Stomach (tissue), 8 donors: ENCODE measurements at regions not wholly inside any gene's neighbourhood (a gene's known extent, or its start where the extent isn't known, plus 50 kb on each side); places are given as distances from the start of the nearest gene placed in this dataset.
"Not testable (repeated sequence)": the region's sequence is repeated elsewhere in the genome, so short reads cannot be mapped to it uniquely, and the experiment has no call there.

Source experiments
- DNase-seq, 2 donors: peaks; one replicate each; pipeline versions ENCODE4 v3.0.0 to v3.0.0-alpha.2; 2013 to 2019
- H3K27ac ChIP-seq, 5 donors: fragments of 200-600 bp in 4 of 5; sonication (generic) in 4 of 5; one replicate each; pipeline ENCODE4 v1.5.1; 2013 to 2019; ENCODE audit warnings: mild to moderate bottlenecking in 1 of 5, moderate library complexity in 1 of 5
- H3K27me3 ChIP-seq, 3 donors: fragments of 200-600 bp; sonication (generic); one replicate each; pipeline ENCODE4 v1.5.1; 2017 to 2019; ENCODE audit warnings: mixed run types in 1 of 3
- H3K36me3 ChIP-seq, 4 donors: fragments of 200-600 bp; sonication (generic); 1 replicate in 3 of 4; 2 replicates in 1 of 4; pipeline ENCODE4 v1.5.1; 2016 to 2019
- H3K4me1 ChIP-seq, 4 donors: fragments of 200-600 bp; sonication (generic); one replicate each; pipeline ENCODE4 v1.5.1; 2016 to 2019
- H3K4me3 ChIP-seq, 4 donors: fragments of 200-600 bp; sonication (generic) in 3 of 4; one replicate each; pipeline ENCODE4 v1.5.1; 2016 to 2019; ENCODE audit warnings: mild to moderate bottlenecking in 1 of 4
- H3K9me3 ChIP-seq, 4 donors: fragments of 200-600 bp; sonication (generic); one replicate each; pipeline ENCODE4 v1.5.1; 2016 to 2019
- EP300 ChIP-seq: sonication (generic); formaldehyde crosslinking; IDR thresholded peaks from one replicate; pipeline ENCODE4 v1.6.1; 2017; ENCODE audit warnings: antibody characterized with exemption
- POLR2A ChIP-seq, 4 donors: fragments of 450-650 bp; IDR thresholded peaks; one replicate each; pipeline ENCODE4 v1.6.1; 2016; ENCODE audit warnings: antibody characterized with exemption in 4 of 4, control low read depth in 2 of 4, mild to moderate bottlenecking in 1 of 4, moderate library complexity in 1 of 4
- POLR2AphosphoS5 ChIP-seq, 3 donors: sonication (generic); formaldehyde crosslinking; IDR thresholded peaks; one replicate each; pipeline ENCODE4 v1.6.1; 2016; ENCODE audit warnings: antibody characterized with exemption in 3 of 3
- WGBS, 5 donors: extraction: QIAGEN DNeasy Blood & Tissue Kit in 3 of 5; methylation state at CpG; one replicate each; pipeline versions ENCODE4 v1.1.5 to v1.1.7; 2013 to 2018; 5-methylcytosine and 5-hydroxymethylcytosine counted together
- intact Hi-C: fragments of 100-400 bp; cut with DNase I; formaldehyde crosslinking; loops from one replicate; pipeline ENCODE4 v1.15.1; 2023; ENCODE audit warnings: low total_unique reads
- TF ChIP-seq, protein P1 (sequence below), 7 experiments: fragments of 450-650 bp in 4 of 7; fragments of 200-600 bp in 3 of 7; sonication (generic) in 3 of 7; IDR thresholded peaks; one replicate each; pipeline ENCODE4 v1.5.1; 2016 to 2019; ENCODE audit warnings: antibody characterized with exemption in 7 of 7, control low read depth in 2 of 7, mild to moderate bottlenecking in 1 of 7
- donor health status: healthy with polysubstance abuse.
- donor health status: Bipolar disorder and iron deficiency.
- donor health status: healthy.

DNA sequence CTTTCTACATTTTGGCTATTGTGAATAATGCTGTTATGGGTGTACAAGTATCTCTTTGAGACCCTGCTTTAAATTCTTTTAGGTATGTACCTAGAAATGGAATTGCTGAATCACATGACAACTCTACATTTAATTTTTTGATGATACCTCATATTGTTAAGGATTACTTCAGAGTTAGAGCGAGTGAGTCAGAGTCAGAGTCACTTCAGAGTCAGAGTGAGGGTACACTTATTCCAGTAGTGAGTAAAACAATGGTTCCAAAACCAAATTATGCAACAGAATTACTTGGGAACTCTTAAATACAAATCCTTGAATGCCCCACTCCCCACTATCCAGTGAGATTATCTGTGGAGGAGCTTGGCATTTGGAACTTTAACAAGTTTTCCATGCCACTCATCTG is 50.3 kb upstream of the SNRK start:
- Histone ChIP-seq H3K27me3 (no peaks in the 10 kb centered on the region), H3K36me3 (no peaks in the 10 kb centered on the region), H3K27ac (no peak overlapping the region), H3K9me3 (no peaks in the 10 kb centered on the region), H3K4me3 (no peak overlapping the region), H3K4me1 (no peaks in the 10 kb centered on the region)
- intact Hi-C loops = no loop called here
- 89 to 100% (median 96%) methylated on average over 1 of the region's 1 CpG for WGBS, 5 donors
- no peak for DNase-seq
- no peak for TF ChIP-seq POLR2A (IDR thresholded peaks at IDR 0.05)
- TF ChIP-seq POLR2AphosphoS5 (IDR thresholded peaks at IDR 0.05) = no peak
- TF ChIP-seq, protein P1, sequence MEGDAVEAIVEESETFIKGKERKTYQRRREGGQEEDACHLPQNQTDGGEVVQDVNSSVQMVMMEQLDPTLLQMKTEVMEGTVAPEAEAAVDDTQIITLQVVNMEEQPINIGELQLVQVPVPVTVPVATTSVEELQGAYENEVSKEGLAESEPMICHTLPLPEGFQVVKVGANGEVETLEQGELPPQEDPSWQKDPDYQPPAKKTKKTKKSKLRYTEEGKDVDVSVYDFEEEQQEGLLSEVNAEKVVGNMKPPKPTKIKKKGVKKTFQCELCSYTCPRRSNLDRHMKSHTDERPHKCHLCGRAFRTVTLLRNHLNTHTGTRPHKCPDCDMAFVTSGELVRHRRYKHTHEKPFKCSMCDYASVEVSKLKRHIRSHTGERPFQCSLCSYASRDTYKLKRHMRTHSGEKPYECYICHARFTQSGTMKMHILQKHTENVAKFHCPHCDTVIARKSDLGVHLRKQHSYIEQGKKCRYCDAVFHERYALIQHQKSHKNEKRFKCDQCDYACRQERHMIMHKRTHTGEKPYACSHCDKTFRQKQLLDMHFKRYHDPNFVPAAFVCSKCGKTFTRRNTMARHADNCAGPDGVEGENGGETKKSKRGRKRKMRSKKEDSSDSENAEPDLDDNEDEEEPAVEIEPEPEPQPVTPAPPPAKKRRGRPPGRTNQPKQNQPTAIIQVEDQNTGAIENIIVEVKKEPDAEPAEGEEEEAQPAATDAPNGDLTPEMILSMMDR (IDR thresholded peaks at IDR 0.05) = no peak
- no peak for TF ChIP-seq EP300

- Histone ChIP-seq H3K4me1 (no peaks in the 10 kb centered on the region), H3K36me3 (no peaks in the 10 kb centered on the region), H3K4me3 (no peak overlapping the region), H3K27ac (no peak overlapping the region), H3K9me3 (peaks cover 0 to 7% (median 5%) of the 10 kb centered on the region in 4 donors), H3K27me3 (no peaks in the 10 kb centered on the region)
- TF ChIP-seq EP300 = no peak
- TF ChIP-seq POLR2AphosphoS5 (IDR thresholded peaks at IDR 0.05) = no peak
- TF ChIP-seq POLR2A (IDR thresholded peaks at IDR 0.05) = no peak
- TF ChIP-seq, protein P1 (IDR thresholded peaks at IDR 0.05) = no peak
- DNase-seq = no peak
- intact Hi-C loops = no loop called here
- WGBS, 5 donors = 68 to 81% (median 75%) methylated on average over 3 of the region's 3 CpGs
Measured at GRCh38 chr3:43233062-43233461, 53.3 kb upstream of the SNRK start.

DNA sequence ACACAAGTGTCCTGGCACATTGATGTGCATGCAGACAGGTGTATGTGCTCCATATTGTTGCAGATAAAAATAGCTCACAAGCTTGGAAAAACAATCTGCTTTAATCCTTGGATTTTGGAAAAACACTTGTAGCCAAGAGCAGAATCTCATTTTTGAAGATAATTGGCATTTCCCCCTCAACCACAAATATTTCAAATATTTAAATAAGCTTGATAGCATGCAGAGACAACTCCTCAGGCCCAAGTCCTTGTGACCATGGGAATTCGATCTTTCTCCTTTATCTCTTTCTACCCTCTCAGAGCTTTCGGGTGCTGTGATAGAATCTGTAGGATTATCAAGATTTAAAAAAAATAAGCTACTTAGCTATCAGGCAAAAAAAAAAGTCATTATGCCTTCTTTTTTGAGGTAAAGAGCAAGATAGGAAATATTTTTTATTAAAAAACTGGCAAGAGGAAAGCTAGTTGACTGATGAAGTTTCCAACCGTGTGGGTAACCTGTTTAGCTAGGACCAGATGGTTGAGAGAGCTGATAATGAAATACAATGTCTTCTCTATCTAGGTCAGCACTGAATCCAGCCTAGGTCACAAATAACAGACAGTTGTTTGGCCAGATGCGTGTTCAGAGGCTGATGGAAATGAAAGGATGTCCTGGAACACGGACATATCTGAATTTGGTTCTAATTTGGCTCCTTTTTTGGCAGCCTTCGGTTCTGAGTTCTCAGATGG is 54.9 kb upstream of the SNRK start:
- H3K4me3 ChIP-seq = no peak overlapping the region
- intact Hi-C loops = no loop called here
- no peaks in the 10 kb centered on the region for H3K27me3 ChIP-seq
- H3K9me3 ChIP-seq = peaks cover 0 to 14% (median 12%) of the 10 kb centered on the region in 4 donors
- 48 to 60% (median 56%) methylated on average over 6 of the region's 6 CpGs for WGBS, 5 donors
- no peak for TF ChIP-seq POLR2AphosphoS5 (IDR thresholded peaks at IDR 0.05)
- TF ChIP-seq POLR2A (IDR thresholded peaks at IDR 0.05) = no peak
- H3K27ac ChIP-seq = no peak overlapping the region
- no peak for DNase-seq
- no peaks in the 10 kb centered on the region for H3K36me3 ChIP-seq
- H3K4me1 ChIP-seq = no peaks in the 10 kb centered on the region

DNA sequence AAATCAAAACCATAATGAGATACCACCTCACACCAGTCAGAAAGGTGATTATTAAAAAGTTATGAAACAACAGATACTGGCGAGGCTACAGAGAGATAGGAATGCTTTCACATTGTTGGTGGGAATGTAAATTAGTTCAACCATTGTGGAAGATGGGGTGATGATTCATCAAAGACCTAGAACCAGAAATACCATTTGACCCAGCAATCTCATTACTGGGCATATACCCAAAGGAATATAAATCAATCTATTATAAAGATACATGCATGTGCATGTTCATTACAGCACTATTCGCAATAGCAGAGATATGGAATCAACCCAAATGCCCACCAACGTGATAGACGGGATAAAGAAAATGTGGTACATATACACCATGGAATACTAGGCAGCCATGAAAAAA is 56.5 kb upstream of the SNRK start:
- H3K4me3 ChIP-seq, H3K27me3 ChIP-seq, DNase-seq, intact Hi-C loops, H3K36me3 ChIP-seq, H3K27ac ChIP-seq, H3K4me1 ChIP-seq: not testable (repeated sequence)
- WGBS, 5 donors = 80 to 95% (median 92%) methylated on average over 4 of the region's 4 CpGs
- peaks cover 0 to 14% (median 12%) of the 10 kb centered on the region in 4 donors for H3K9me3 ChIP-seq

- H3K9me3 ChIP-seq = peaks cover 0 to 14% (median 12%) of the 10 kb centered on the region in 4 donors
- H3K36me3 ChIP-seq, intact Hi-C loops, H3K27ac ChIP-seq, H3K27me3 ChIP-seq, H3K4me1 ChIP-seq, DNase-seq, H3K4me3 ChIP-seq: not testable (repeated sequence)
- 55 to 75% (median 70%) methylated on average over 1 of the region's 1 CpG for WGBS, 5 donors
Measured at GRCh38 chr3:43227685-43228084, 58.7 kb upstream of the SNRK start.

DNA sequence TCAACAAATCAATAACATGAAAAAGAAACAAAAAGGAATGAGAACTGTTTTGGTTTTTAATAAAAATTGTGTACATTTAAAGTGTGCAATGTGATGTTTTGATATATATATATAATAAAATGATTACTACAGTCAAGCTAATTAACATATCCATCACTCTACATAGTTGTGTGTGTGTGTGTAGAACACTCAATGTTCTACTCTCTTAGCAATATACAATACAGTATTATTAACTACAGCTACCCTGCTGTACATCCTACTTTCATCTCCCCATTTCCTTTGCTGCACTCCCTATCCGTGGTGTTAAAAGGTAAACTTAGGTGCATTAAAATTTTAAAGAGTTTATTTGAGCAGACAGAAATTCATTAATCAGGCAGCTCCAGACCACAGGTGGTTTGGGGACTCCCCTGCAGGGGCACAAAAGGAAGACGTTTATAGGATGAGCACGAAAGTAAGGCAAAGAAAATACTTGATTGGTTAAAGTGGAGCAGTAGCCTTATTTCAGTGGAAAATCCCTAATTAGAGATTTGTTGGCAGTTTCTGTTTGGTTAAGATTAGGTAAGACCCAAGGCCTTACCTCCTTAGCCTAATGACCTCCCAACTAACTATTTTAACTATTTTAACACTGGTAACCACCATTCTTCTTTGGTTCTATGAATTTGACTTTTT is 61.8 kb upstream of the SNRK start:
- 49 to 57% (median 54%) methylated on average over 3 of the region's 3 CpGs for WGBS, 5 donors
- TF ChIP-seq, protein P1 (IDR thresholded peaks at IDR 0.05) = no peak
- TF ChIP-seq POLR2A (IDR thresholded peaks at IDR 0.05) = no peak
- no peak for TF ChIP-seq POLR2AphosphoS5 (IDR thresholded peaks at IDR 0.05)
- no peak for TF ChIP-seq EP300
- Histone ChIP-seq H3K36me3 (no peaks in the 10 kb centered on the region), H3K4me1 (no peaks in the 10 kb centered on the region), H3K27me3 (no peaks in the 10 kb centered on the region), H3K4me3 (no peak overlapping the region), H3K9me3 (peaks cover 0 to 14% (median 12%) of the 10 kb centered on the region in 4 donors), H3K27ac (no peak overlapping the region)
- no peak for DNase-seq
- intact Hi-C loops = no loop called here
